ENCODE measurements at regions not wholly inside any gene's neighbourhood (a gene's known extent, or its start where the extent isn't known, plus 50 kb on each side); places are given as distances from the start of the nearest gene placed in this dataset.

DNA sequence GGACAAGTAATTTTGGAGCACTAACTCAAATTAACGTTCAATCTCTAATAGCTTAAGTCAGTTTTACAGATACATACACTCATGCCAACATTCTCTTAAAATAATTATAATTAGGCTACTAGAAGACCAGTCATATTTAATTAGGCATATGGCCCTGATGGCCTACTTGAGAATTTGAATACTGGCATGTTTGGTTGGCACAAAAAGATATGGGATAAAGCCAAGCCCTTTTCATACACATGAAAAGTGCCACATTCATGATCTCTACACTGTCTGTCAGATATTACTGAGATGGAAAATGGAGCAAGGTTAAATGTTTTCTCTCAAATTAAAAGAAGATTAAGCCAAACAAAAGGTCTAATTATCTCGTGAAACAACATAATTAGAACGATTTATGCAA is 1091.0 kb downstream of the C4orf33 start:
- no peak overlapping the region for H3K4me3 ChIP-seq (ENCODE audit: low read depth, low read length)
- H3K36me3 ChIP-seq (ENCODE audit: control insufficient read depth, insufficient read depth, low read length), result no peaks in the 10 kb centered on the region
- ChIA-PET CTCF (no interaction called here), POLR2A (no interaction called here)
- TF ChIP-seq, protein P1, sequence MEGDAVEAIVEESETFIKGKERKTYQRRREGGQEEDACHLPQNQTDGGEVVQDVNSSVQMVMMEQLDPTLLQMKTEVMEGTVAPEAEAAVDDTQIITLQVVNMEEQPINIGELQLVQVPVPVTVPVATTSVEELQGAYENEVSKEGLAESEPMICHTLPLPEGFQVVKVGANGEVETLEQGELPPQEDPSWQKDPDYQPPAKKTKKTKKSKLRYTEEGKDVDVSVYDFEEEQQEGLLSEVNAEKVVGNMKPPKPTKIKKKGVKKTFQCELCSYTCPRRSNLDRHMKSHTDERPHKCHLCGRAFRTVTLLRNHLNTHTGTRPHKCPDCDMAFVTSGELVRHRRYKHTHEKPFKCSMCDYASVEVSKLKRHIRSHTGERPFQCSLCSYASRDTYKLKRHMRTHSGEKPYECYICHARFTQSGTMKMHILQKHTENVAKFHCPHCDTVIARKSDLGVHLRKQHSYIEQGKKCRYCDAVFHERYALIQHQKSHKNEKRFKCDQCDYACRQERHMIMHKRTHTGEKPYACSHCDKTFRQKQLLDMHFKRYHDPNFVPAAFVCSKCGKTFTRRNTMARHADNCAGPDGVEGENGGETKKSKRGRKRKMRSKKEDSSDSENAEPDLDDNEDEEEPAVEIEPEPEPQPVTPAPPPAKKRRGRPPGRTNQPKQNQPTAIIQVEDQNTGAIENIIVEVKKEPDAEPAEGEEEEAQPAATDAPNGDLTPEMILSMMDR (IDR thresholded peaks at IDR 0.05; ENCODE audit: insufficient read depth, low read depth, low read length), result no peak
- DNase-seq (ENCODE audit: low read depth), result no peak
- H3K27me3 ChIP-seq (ENCODE audit: control insufficient read depth, insufficient read depth, low read length), result no peaks in the 10 kb centered on the region

DNA sequence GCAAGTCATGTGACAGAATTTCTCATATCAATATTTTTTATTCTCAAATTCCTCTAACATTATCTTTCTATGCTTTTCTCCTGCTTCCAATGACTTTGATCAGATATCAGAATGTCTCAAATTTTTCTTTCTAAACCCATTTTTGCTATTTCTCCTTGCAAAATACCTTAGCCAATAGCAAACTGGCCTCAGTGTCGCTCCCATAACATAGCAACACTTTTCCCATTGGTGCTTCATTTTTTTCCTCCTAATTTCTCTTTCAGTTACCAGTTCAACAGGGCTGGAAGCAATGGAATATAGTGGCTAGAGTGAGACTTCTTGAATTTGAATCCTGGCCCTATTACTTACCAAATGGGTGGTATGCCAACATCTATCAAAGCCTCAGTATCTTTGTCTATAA is 1091.6 kb downstream of the C4orf33 start:
- Histone ChIP-seq H3K36me3 (ENCODE audit: control insufficient read depth, insufficient read depth, low read length) (no peaks in the 10 kb centered on the region), H3K27me3 (ENCODE audit: control insufficient read depth, insufficient read depth, low read length) (no peaks in the 10 kb centered on the region), H3K4me3 (ENCODE audit: low read depth, low read length) (no peak overlapping the region)
- ChIA-PET CTCF (no interaction called here), POLR2A (no interaction called here)
- TF ChIP-seq, protein P1 (IDR thresholded peaks at IDR 0.05; ENCODE audit: insufficient read depth, low read depth, low read length), result no peak
- no peak for DNase-seq (ENCODE audit: low read depth)

DNA sequence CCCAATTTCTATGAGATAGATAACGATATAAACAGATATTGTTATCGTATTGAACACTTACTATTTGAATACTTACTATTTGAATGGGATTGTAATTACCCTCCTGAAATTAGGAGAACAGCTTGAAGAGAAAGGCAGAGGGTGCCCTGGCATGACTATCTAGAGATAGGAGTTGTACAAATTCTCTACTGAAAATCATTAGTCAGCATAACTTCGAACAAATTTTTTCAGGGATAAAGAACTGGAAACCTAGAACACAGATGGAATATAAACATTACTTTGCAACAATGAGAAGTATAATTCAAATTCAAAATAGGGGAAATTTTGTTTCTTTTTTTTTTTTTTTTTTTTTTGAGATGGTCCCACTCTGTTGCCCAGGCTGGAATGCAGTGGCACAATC is 1096.8 kb downstream of the C4orf33 start:
- H3K36me3 ChIP-seq (ENCODE audit: control insufficient read depth, insufficient read depth, low read length), result no peaks in the 10 kb centered on the region
- ChIA-PET CTCF (no interaction called here), POLR2A (no interaction called here)
- no peaks in the 10 kb centered on the region for H3K27me3 ChIP-seq (ENCODE audit: control insufficient read depth, insufficient read depth, low read length)
- no peak overlapping the region for H3K4me3 ChIP-seq (ENCODE audit: low read depth, low read length)
- DNase-seq (ENCODE audit: low read depth), result no peak
- TF ChIP-seq, protein P1 (IDR thresholded peaks at IDR 0.05; ENCODE audit: insufficient read depth, low read depth, low read length), result no peak

DNA sequence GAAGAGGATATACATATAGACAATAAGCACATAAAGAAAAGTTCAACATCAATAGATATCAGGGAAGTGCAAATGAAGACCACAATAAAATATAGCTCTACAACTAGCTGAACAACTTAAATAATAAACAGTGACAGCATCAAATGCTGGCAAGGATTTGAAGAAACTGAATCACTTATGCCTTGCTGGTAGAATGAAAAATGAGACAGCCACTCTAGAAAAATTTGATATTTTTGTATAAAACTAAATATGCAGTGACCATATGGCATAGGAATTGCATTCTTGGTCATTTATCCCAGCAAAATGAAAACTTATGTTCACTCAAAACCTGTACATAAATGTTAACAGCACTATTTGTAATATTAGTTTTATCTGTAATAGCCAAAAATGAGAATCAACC is 1102.0 kb downstream of the C4orf33 start:
- Histone ChIP-seq H3K36me3 (ENCODE audit: control insufficient read depth, insufficient read depth, low read length) (no peaks in the 10 kb centered on the region), H3K27me3 (ENCODE audit: control insufficient read depth, insufficient read depth, low read length) (no peaks in the 10 kb centered on the region), H3K4me3 (ENCODE audit: low read depth, low read length) (no peak overlapping the region)
- CTCF ChIA-PET, result no interaction called here
- POLR2A ChIA-PET, result no interaction called here
- no peak for DNase-seq (ENCODE audit: low read depth)
- TF ChIP-seq, protein P1 (IDR thresholded peaks at IDR 0.05; ENCODE audit: insufficient read depth, low read depth, low read length), result no peak

DNA sequence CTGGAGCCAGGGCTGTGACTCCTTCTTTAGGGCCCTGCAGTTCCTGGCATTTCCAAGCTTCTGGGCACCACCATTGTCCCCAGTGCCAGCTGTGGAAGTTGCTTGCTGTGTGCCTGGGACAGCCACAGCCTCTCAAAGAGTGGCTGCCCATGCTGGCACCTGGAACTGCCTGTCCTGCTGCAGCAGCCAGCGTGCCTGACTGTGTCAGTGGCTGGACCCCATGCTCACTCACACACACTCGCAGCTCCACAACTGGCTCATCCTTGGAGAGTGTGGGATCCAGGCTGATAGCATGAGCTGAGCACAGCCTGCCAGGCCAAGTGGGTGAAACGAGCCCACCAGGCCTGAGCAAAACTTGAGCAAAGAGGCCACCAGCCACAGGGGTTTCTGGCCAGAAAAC is 1107.6 kb downstream of the C4orf33 start:
- TF ChIP-seq, protein P1 (IDR thresholded peaks at IDR 0.05; ENCODE audit: insufficient read depth, low read depth, low read length), result no peak
- no peak overlapping the region for H3K4me3 ChIP-seq (ENCODE audit: low read depth, low read length)
- H3K36me3 ChIP-seq (ENCODE audit: control insufficient read depth, insufficient read depth, low read length), result no peaks in the 10 kb centered on the region
- no peak for DNase-seq (ENCODE audit: low read depth)
- H3K27me3 ChIP-seq (ENCODE audit: control insufficient read depth, insufficient read depth, low read length), result no peaks in the 10 kb centered on the region
- POLR2A ChIA-PET, result no interaction called here
- CTCF ChIA-PET, result no interaction called here
